Gastrocnemius medialis (tissue), 4 donors: ENCODE measurements at regions not wholly inside any gene's neighbourhood (a gene's known extent, or its start where the extent isn't known, plus 50 kb on each side); places are given as distances from the start of the nearest gene placed in this dataset.

Experiments
- ATAC-seq, 2 donors: fragments of 150-250 bp; one replicate each; pipeline ENCODE4 v1.9.1; 2016
- DNase-seq, 2 donors: peaks; one replicate each; pipeline ENCODE4 v3.0.0-alpha.2; 2019
- H3K27ac ChIP-seq, 4 donors: fragments of 200-600 bp; sonication (generic); 1 replicate in 1 of 4; 2 replicates in 3 of 4; pipeline ENCODE4 v1.5.1; 2016 to 2018; ENCODE audit warnings: mild to moderate bottlenecking in 2 of 4, moderate library complexity in 1 of 4
- H3K27me3 ChIP-seq, 3 donors: fragments of 200-600 bp; sonication (generic) in 2 of 3; 1 replicate in 1 of 3; 2 replicates in 2 of 3; pipeline versions ENCODE4 v1.5.1 to v1.6.0; 2016 to 2019; ENCODE audit warnings: mild to moderate bottlenecking in 1 of 3, moderate library complexity in 1 of 3
- H3K36me3 ChIP-seq, 2 donors: fragments of 200-600 bp; sonication (generic) in 1 of 2; one replicate each; pipeline ENCODE4 v1.5.1; 2017 to 2018
- H3K4me1 ChIP-seq, 2 donors: fragments of 200-600 bp; sonication (generic) in 1 of 2; one replicate each; pipeline ENCODE4 v1.5.1; 2016 to 2017; ENCODE audit warnings: mild to moderate bottlenecking in 2 of 2
- H3K4me3 ChIP-seq, 4 donors: fragments of 200-600 bp; sonication (generic) in 3 of 4; 1 replicate in 1 of 4; 2 replicates in 3 of 4; pipeline ENCODE4 v1.5.1; 2016 to 2019; ENCODE audit warnings: mild to moderate bottlenecking in 2 of 4
- H3K9me3 ChIP-seq, 3 donors: fragments of 200-600 bp; sonication (generic) in 2 of 3; 1 replicate in 1 of 3; 2 replicates in 2 of 3; pipeline ENCODE4 v1.5.1; 2016 to 2019
- POLR2A ChIP-seq, 2 donors: fragments of 450-650 bp; IDR thresholded peaks; one replicate each; pipeline ENCODE4 v1.6.1; 2017; ENCODE audit warnings: antibody characterized with exemption in 2 of 2, mild to moderate bottlenecking in 2 of 2, moderate library complexity in 2 of 2
- in situ Hi-C, 4 donors: fragments of 200-750 bp; cut with MboI; loops; one replicate each; pipeline versions ENCODE4 v1.15.0 to v1.8.0; 2017; ENCODE audit warnings: low sequenced_read_pairs in 4 of 4
- intact Hi-C: fragments of 100-400 bp; cut with DNase I; formaldehyde crosslinking; loops from one replicate; pipeline ENCODE4 v1.15.1; 2023; ENCODE audit warnings: low total_unique reads
- TF ChIP-seq, protein P1 (sequence below), 5 experiments: fragments of 450-650 bp in 3 of 5; fragments of 200-600 bp in 2 of 5; sonication (generic) in 2 of 5; IDR thresholded peaks in 4 of 5; conservative IDR thresholded peaks in 1 of 5; 1 replicate in 4 of 5; 2 replicates in 1 of 5; pipeline ENCODE4 v1.5.1; 2016 to 2019; ENCODE audit warnings: antibody characterized with exemption in 5 of 5, mild to moderate bottlenecking in 3 of 5, moderate library complexity in 3 of 5

DNA sequence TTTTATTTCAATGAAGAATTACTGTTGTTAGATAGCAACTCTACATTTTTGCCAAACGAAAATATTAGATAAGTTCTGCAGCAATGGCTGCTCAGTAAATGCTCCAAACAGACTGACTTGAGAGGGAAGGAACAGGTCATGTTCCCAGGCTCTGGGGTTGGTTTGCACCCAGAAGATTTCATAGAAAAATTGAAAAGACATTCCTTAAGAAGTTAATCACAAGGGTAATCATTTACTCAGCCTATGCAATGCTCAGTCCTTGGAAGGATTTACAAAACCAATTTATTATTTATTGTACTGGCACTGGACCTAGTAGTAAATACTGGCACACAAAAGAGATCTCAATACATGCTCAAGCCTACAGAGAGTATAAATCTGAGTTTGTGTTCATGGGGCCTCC, 179.1 kb upstream of the MTNR1B start:
- Histone ChIP-seq H3K36me3 (no peaks in the 10 kb centered on the region), H3K27me3 (no peaks in the 10 kb centered on the region), H3K4me1 (no peaks in the 10 kb centered on the region), H3K9me3 (no peaks in the 10 kb centered on the region), H3K27ac (no peak overlapping the region), H3K4me3 (no peak overlapping the region)
- in situ Hi-C loops (no loop called here), intact Hi-C loops (no loop called here)
- DNase-seq (no peak), ATAC-seq (no peak)
- TF ChIP-seq, protein P1, sequence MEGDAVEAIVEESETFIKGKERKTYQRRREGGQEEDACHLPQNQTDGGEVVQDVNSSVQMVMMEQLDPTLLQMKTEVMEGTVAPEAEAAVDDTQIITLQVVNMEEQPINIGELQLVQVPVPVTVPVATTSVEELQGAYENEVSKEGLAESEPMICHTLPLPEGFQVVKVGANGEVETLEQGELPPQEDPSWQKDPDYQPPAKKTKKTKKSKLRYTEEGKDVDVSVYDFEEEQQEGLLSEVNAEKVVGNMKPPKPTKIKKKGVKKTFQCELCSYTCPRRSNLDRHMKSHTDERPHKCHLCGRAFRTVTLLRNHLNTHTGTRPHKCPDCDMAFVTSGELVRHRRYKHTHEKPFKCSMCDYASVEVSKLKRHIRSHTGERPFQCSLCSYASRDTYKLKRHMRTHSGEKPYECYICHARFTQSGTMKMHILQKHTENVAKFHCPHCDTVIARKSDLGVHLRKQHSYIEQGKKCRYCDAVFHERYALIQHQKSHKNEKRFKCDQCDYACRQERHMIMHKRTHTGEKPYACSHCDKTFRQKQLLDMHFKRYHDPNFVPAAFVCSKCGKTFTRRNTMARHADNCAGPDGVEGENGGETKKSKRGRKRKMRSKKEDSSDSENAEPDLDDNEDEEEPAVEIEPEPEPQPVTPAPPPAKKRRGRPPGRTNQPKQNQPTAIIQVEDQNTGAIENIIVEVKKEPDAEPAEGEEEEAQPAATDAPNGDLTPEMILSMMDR (IDR thresholded peaks at IDR 0.05 in 4 of 5, conservative IDR thresholded peaks at IDR 0.05 in 1 of 5): no peak
- no peak for TF ChIP-seq POLR2A (IDR thresholded peaks at IDR 0.05)

DNA sequence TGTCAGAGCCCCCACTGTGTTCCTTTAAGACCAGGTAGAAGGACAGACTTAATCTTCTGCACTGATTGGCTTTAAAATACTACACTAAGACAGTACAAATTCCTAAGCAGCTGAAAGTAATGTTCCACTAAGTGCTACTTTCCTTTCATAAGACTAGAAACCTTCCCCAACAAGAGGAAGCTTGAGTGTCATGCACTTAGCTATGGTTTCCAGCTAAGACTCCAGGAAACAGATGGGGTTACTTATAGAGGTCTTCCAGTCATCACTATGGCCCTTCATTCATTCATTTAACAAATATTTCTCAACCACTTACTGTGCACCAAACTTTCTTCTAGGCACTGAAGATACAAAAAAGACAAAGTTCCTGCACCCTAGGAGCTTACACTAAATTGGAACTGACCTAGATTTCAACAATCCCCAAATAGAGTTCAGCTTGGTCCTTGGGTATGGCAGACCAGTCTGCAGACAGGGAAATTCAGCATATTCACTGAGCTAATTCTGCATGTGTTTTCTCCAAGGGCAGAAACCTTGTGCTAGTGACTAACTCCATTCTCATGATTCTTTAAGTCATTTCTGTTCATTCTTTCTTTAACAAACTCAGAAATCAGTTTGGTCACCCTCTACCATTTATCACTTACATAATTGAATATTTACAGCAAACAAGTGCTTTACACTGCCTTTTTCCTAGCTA, 178.4 kb upstream of the MTNR1B start:
- no peaks in the 10 kb centered on the region for H3K9me3 ChIP-seq
- H3K27ac ChIP-seq: no peak overlapping the region
- ATAC-seq (no peak), DNase-seq (no peak)
- no peaks in the 10 kb centered on the region for H3K4me1 ChIP-seq
- intact Hi-C loops: no loop called here
- H3K27me3 ChIP-seq: no peaks in the 10 kb centered on the region
- H3K4me3 ChIP-seq: no peak overlapping the region
- no peaks in the 10 kb centered on the region for H3K36me3 ChIP-seq
- TF ChIP-seq, protein P1 (IDR thresholded peaks at IDR 0.05 in 4 of 5, conservative IDR thresholded peaks at IDR 0.05 in 1 of 5): no peak
- in situ Hi-C loops: no loop called here

DNA sequence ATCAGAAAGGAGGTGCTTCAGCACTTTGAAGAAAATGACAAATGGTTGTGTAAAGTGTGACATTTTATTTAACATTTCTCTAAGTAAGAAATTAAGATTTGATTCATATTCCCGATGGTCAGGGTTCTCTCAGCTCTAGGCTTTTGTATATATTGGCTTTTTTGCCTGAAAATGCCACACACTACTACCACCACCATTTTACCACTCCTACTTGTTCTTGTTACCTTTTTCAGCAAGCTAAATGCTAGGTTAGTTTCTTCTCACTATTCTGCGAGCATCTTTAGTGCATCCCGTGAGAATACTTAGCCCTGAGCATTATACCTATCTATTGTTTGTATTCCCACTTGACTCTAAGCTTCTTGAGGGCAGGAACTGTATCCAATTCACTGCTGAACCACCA, 177.6 kb upstream of the MTNR1B start:
- H3K27me3 ChIP-seq: no peaks in the 10 kb centered on the region
- no peaks in the 10 kb centered on the region for H3K4me1 ChIP-seq
- H3K9me3 ChIP-seq: no peaks in the 10 kb centered on the region
- ATAC-seq (no peak), DNase-seq (no peak)
- no peak overlapping the region for H3K4me3 ChIP-seq
- TF ChIP-seq, protein P1 (IDR thresholded peaks at IDR 0.05 in 4 of 5, conservative IDR thresholded peaks at IDR 0.05 in 1 of 5): no peak
- no peak for TF ChIP-seq POLR2A (IDR thresholded peaks at IDR 0.05)
- in situ Hi-C loops: no loop called here
- intact Hi-C loops: no loop called here
- H3K36me3 ChIP-seq: no peaks in the 10 kb centered on the region
- H3K27ac ChIP-seq: no peak overlapping the region

DNA sequence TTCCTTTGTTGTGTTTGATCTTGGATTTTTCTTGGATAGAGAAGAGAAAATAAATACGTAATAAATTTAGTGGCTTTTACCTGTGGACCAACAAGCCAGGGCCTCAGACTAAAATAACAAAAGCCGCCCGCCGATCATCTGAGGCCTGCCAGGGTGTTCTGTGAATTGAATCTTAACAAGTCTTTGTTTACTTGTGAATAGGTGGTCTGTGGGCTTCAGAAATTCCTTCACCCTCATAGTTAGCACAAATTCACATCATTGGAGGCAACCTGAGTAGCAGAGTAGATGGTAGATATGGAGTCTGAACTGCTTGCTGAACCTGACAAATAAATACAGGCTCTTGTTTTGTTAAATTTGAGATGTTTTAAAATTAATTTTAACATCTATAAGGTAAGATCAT, 176.3 kb upstream of the MTNR1B start:
- ATAC-seq (no peak), DNase-seq (no peak)
- no peaks in the 10 kb centered on the region for H3K9me3 ChIP-seq
- H3K27ac ChIP-seq: no peak overlapping the region
- intact Hi-C loops: no loop called here
- no peak overlapping the region for H3K4me3 ChIP-seq
- no peaks in the 10 kb centered on the region for H3K36me3 ChIP-seq
- H3K4me1 ChIP-seq: no peaks in the 10 kb centered on the region
- H3K27me3 ChIP-seq: no peaks in the 10 kb centered on the region
- no peak for TF ChIP-seq POLR2A (IDR thresholded peaks at IDR 0.05)
- TF ChIP-seq, protein P1 (IDR thresholded peaks at IDR 0.05 in 4 of 5, conservative IDR thresholded peaks at IDR 0.05 in 1 of 5): no peak
- in situ Hi-C loops: no loop called here

DNA sequence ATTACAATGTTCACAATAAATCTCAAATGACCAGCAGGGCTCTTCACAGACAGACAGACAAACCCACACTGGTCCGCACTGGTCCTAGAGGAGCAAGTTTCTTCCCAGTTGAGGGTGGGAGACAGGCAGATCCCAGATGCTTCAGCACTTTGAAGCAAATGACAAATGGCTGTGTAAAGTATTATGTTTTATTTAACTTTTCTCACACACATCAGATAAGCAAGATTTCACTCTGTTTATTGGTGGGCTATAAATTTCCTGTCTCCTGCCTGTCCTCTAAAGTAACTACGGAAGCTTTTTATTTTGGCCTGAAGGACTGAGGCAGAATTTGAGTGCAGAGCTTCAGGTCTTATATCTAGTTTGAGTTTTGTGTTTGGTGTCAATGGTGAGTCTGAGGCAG, 174.7 kb upstream of the MTNR1B start:
- Histone ChIP-seq H3K4me1 (no peaks in the 10 kb centered on the region), H3K9me3 (no peaks in the 10 kb centered on the region), H3K27ac (no peak overlapping the region), H3K4me3 (no peak overlapping the region), H3K27me3 (no peaks in the 10 kb centered on the region), H3K36me3 (no peaks in the 10 kb centered on the region)
- in situ Hi-C loops: no loop called here
- ATAC-seq: no peak
- no peak for TF ChIP-seq POLR2A (IDR thresholded peaks at IDR 0.05)
- TF ChIP-seq, protein P1 (IDR thresholded peaks at IDR 0.05 in 4 of 5, conservative IDR thresholded peaks at IDR 0.05 in 1 of 5): no peak
- no peak for DNase-seq
- intact Hi-C loops: no loop called here
